Heart right ventricle (tissue), 16 donors: ENCODE measurements at regions not wholly inside any gene's neighbourhood (a gene's known extent, or its start where the extent isn't known, plus 50 kb on each side); places are given as distances from the start of the nearest gene placed in this dataset.

Experiments used
- ATAC-seq, 8 donors: fragments of 200-7000 bp; cut with Tn5 transposase; one replicate each; pipeline ENCODE4 v1.9.1; 2020; ENCODE audit warnings: mild to moderate bottlenecking in 8 of 8, moderate library complexity in 8 of 8, moderate number of reproducible peaks in 1 of 8
- DNase-seq, 2 donors: peaks; one replicate each; pipeline ENCODE4 v3.0.0-alpha.2; 2020
- H3K27ac ChIP-seq, 10 donors: fragments of 200-600 bp; sonication (generic) in 2 of 10; one replicate each; pipeline versions ENCODE4 v1.5.0 to v1.8.0; 2020 to 2022; ENCODE audit warnings: mild to moderate bottlenecking in 3 of 10
- H3K27me3 ChIP-seq, 7 donors: fragments of 200-600 bp; one replicate each; pipeline ENCODE4 v1.8.0; 2021 to 2022; ENCODE audit warnings: mild to moderate bottlenecking in 2 of 7
- H3K36me3 ChIP-seq, 9 donors: fragments of 200-600 bp; sonication (generic) in 1 of 9; one replicate each; pipeline versions ENCODE4 v1.5.0 to v1.8.0; 2020 to 2022; ENCODE audit warnings: mild to moderate bottlenecking in 2 of 9
- H3K4me1 ChIP-seq, 9 donors: fragments of 200-600 bp; sonication (generic) in 1 of 9; one replicate each; pipeline versions ENCODE4 v1.5.0 to v1.8.0; 2020 to 2022; ENCODE audit warnings: mild to moderate bottlenecking in 4 of 9
- H3K4me3 ChIP-seq, 10 donors: fragments of 200-600 bp; sonication (generic) in 2 of 10; one replicate each; pipeline versions ENCODE4 v1.5.0 to v1.8.0; 2020 to 2022; ENCODE audit warnings: mild to moderate bottlenecking in 7 of 10, moderate library complexity in 2 of 10
- H3K9me3 ChIP-seq, 11 donors: fragments of 200-600 bp in 10 of 11; sonication (generic) in 2 of 11; one replicate each; pipeline versions ENCODE4 v1.5.0 to v1.8.0; 2013 to 2022; ENCODE audit warnings: mild to moderate bottlenecking in 2 of 11, control low read depth in 1 of 11, moderate library complexity in 1 of 11
- WGBS, 2 donors: extraction: QIAGEN DNeasy Blood & Tissue Kit; methylation state at CpG; one replicate each; pipeline ENCODE4 v1.1.7; 2013; ENCODE audit warnings: inconsistent platforms in 1 of 2; 5-methylcytosine and 5-hydroxymethylcytosine counted together
- intact Hi-C, 10 donors: fragments of 100-400 bp; cut with DNase I; formaldehyde crosslinking; loops; one replicate each; pipeline versions ENCODE4 v1.11.1 to v1.14.2; 2022
- TF ChIP-seq, protein P1 (sequence below), 9 donors: fragments of 200-600 bp; sonication (generic) in 2 of 9; IDR thresholded peaks; one replicate each; pipeline versions ENCODE4 v1.5.0 to v1.8.0; 2021 to 2022; ENCODE audit warnings: antibody characterized with exemption in 9 of 9, mild to moderate bottlenecking in 5 of 9, moderate library complexity in 1 of 9
- donor health status: Arrhythmogenic right ventricular cardiomyopathy.
- donor health status: ischemic (EF 13 %, LVEDD 7.1; RV severe dilation, severe dysfunction).
- donor health status: healthy with polysubstance abuse.
- donor health status: DM: no; HTN: yes; CAD: no.
- donor health status: DM: no; HTN: no; CAD: no.
- donor health status: ischemic (EF 25% LVEDD 6.9; RV normal size, moderate dysfunction).
- donor health status: ischemic (EF 25% LVEDD 5.7; RV mildly dilated, moderate dysfunction).
- donor health status: healthy.
- donor health status: DM: yes; HTN: yes; CAD: no.
- donor health status: Ischemic cardiomyopathy.
- donor health status: ischemic (EF 35%, LVEDD 5.7; RV mildly dilated, moderate dysfunction).
- donor health status: nonischemic (EF 11% LVEDD 7.7; RV severe dilation, severe dysfunction).
- donor health status: DM: yes; HTN: yes; CAD: no.
- donor health status: PGD.
- donor health status: ischemic (EF 29% LVEDD 5.4; RV normal size, mild dysfunction).
- donor health status: nonischemic (EF 23%, LVEDD 6.1; RV moderate dilation, normal function).

DNA sequence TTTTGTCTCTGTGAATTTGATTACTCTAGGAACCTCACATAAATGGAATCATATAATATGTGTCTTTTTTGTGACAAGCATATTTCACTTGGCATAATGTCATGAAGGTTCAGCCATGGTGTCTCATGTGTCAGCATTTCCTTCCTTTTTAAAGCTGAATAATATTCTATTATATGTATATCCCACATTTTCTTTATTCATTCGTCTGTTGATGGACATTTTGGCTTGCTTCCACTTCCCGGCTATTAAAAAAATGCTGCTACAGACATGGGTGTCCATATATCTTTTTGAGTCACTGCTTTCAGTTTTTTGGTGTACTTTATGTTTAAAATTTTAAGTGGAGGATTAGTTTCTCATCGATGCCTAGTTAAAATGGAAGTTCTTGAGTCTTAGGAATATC is 59.8 kb upstream of the C5orf63 start:
- Histone ChIP-seq H3K27ac (no peak overlapping the region), H3K36me3 (no peaks in the 10 kb centered on the region), H3K27me3 (no peaks in the 10 kb centered on the region), H3K4me3 (no peak overlapping the region), H3K4me1 (no peaks in the 10 kb centered on the region), H3K9me3 (no peaks in the 10 kb centered on the region)
- ATAC-seq (no peak), DNase-seq (no peak)
- 34 to 66% methylated on average over 3 of the region's 3 CpGs for WGBS, 2 donors
- intact Hi-C loops, result no loop called here
- TF ChIP-seq, protein P1, sequence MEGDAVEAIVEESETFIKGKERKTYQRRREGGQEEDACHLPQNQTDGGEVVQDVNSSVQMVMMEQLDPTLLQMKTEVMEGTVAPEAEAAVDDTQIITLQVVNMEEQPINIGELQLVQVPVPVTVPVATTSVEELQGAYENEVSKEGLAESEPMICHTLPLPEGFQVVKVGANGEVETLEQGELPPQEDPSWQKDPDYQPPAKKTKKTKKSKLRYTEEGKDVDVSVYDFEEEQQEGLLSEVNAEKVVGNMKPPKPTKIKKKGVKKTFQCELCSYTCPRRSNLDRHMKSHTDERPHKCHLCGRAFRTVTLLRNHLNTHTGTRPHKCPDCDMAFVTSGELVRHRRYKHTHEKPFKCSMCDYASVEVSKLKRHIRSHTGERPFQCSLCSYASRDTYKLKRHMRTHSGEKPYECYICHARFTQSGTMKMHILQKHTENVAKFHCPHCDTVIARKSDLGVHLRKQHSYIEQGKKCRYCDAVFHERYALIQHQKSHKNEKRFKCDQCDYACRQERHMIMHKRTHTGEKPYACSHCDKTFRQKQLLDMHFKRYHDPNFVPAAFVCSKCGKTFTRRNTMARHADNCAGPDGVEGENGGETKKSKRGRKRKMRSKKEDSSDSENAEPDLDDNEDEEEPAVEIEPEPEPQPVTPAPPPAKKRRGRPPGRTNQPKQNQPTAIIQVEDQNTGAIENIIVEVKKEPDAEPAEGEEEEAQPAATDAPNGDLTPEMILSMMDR (IDR thresholded peaks at IDR 0.05), result no peak

DNA sequence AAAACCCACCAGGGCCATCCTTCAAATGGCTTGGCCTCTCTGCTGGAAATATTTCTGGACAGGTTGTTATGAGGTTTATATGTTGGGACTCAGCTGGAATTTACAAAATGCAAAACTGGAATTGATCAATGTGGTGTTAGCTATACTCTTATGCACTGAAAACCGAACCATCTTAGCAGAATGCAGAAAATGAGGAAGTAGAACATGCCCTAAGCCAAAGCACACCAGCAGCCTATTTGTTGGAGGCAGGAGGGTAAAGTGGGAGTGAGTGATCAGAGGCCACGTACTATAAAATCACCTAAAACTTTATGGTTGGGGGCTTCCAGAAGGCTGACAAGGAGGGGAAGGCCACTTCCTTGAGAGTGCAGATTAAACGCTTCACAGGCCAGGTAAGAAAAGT is 63.6 kb upstream of the C5orf63 start:
- H3K9me3 ChIP-seq, result no peaks in the 10 kb centered on the region
- no peaks in the 10 kb centered on the region for H3K4me1 ChIP-seq
- 59 to 67% methylated on average over 3 of the region's 3 CpGs for WGBS, 2 donors
- TF ChIP-seq, protein P1 (IDR thresholded peaks at IDR 0.05), result no peak
- intact Hi-C loops, result no loop called here
- H3K27me3 ChIP-seq, result no peaks in the 10 kb centered on the region
- no peak overlapping the region for H3K4me3 ChIP-seq
- no peak overlapping the region for H3K27ac ChIP-seq
- DNase-seq, result no peak
- no peaks in the 10 kb centered on the region for H3K36me3 ChIP-seq
- no peak for ATAC-seq

DNA sequence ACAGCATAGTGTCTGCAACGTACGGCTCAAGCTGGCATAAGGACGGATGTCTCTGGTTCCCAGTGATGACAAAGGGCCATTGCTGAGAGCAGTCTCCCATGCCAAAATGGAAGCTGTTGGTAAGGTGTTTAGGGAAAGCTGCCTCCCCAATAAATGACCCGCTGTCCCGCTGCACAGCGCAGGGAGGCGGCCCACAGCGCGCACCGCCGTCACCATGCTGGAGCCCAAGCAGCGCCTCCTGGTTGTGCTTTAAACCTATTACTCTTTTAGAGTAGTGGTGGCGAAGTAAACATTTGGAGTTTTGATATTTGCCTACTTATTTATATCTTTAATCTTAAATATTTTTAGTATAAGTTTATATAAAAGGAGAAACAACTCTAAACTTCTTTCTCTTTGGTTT is 70.4 kb upstream of the C5orf63 start:
- H3K36me3 ChIP-seq, result no peaks in the 10 kb centered on the region
- H3K9me3 ChIP-seq, result no peaks in the 10 kb centered on the region
- intact Hi-C loops, result no loop called here
- H3K4me1 ChIP-seq, result no peaks in the 10 kb centered on the region
- TF ChIP-seq, protein P1 (IDR thresholded peaks at IDR 0.05), result no peak
- ATAC-seq, result no peak
- 89 to 94% methylated on average over 13 of the region's 13 CpGs for WGBS, 2 donors
- no peaks in the 10 kb centered on the region for H3K27me3 ChIP-seq
- no peak overlapping the region for H3K27ac ChIP-seq
- no peak for DNase-seq
- no peak overlapping the region for H3K4me3 ChIP-seq

DNA sequence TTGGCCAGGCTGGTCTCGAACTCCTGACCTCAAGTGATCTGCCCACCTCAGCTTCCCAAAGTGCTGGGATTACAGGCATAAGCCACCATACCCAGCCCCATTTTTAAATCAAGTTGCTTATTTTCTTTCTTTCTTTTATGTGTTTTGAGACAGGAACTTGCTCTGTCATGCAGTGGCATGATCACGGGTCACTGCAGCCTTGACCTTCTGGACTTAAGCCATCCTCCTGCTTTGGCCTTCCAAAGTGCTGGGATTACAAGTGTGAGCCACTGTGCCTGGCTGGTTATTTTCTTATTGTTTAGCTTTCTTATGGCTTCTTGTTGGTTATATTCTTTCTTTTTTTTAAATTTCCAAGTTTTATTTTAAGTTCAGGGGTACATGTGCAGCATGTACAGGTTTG is 79.7 kb upstream of the C5orf63 start:
- TF ChIP-seq, protein P1 (IDR thresholded peaks at IDR 0.05), result no peak

DNA sequence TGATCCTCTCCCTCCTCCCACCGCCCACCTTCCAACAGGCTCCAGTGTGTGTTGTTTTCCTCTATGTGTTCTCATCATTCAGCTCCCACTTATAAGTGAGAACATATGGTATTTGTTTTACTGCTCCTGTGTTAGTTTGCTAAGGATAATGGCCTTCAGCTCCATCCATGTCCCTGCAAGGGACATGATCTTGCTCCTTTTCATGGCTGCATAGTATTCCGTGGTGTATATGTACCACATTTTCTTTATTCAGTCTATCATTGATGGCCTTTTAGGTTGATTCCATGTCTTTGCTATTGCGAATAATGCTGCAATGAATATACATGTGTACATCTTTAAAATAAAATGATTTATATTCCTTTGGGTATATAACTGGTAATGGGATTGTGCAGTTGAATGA is 80.2 kb upstream of the C5orf63 start:
- peaks cover 0 to 26% (median 2%) of the 10 kb centered on the region in 11 donors for H3K9me3 ChIP-seq
- H3K4me3 ChIP-seq, result no peak overlapping the region
- ATAC-seq, result no peak
- H3K4me1 ChIP-seq, result no peaks in the 10 kb centered on the region
- 97% methylated on average over 3 of the region's 3 CpGs for WGBS, 2 donors
- H3K27me3 ChIP-seq, result no peaks in the 10 kb centered on the region
- TF ChIP-seq, protein P1 (IDR thresholded peaks at IDR 0.05), result no peak
- H3K36me3 ChIP-seq, result no peaks in the 10 kb centered on the region
- no peak for DNase-seq
- no peak overlapping the region for H3K27ac ChIP-seq
- intact Hi-C loops, result no loop called here

More for the DNA sequence above, 79.7 kb upstream of the C5orf63 start:
- H3K4me3 ChIP-seq, result no peak overlapping the region
- no peaks in the 10 kb centered on the region for H3K27me3 ChIP-seq
- no peaks in the 10 kb centered on the region for H3K4me1 ChIP-seq
- intact Hi-C loops, result no loop called here
- WGBS, 2 donors, result 90 to 94% methylated on average over 2 of the region's 2 CpGs
- ATAC-seq (no peak), DNase-seq (no peak)
- no peaks in the 10 kb centered on the region for H3K36me3 ChIP-seq
- no peak overlapping the region for H3K27ac ChIP-seq
- H3K9me3 ChIP-seq, result peaks cover 0 to 21% (median 0%) of the 10 kb centered on the region in 11 donors
